ENCODE measurements at regions not wholly inside any gene's neighbourhood (a gene's known extent, or its start where the extent isn't known, plus 50 kb on each side); places are given as distances from the start of the nearest gene placed in this dataset.

GRCh38 chr4:116055857-116056827, 942.7 kb upstream of the NDST4 start:
- Mint-ChIP-seq H3K4me1 (no peaks in the 10 kb centered on the region), H3K4me3 (no peak overlapping the region), H3K27ac (ENCODE audit: low read depth) (no peak overlapping the region), H3K9me3 (peaks cover 22% of the 10 kb centered on the region), H3K36me3 (ENCODE audit: insufficient read depth) (no peaks in the 10 kb centered on the region), H3K27me3 (no peaks in the 10 kb centered on the region)
- ATAC-seq (replicated peaks; ENCODE audit: extremely low read depth, poor library complexity, severe bottlenecking): no peak
- no peak for DNase-seq (ENCODE audit: low spot score in 2 of 2)

- ATAC-seq (replicated peaks; ENCODE audit: extremely low read depth, poor library complexity, severe bottlenecking) (no peak), DNase-seq (ENCODE audit: low spot score in 2 of 2) (no peak)
- Mint-ChIP-seq H3K4me1 (no peaks in the 10 kb centered on the region), H3K4me3 (no peak overlapping the region), H3K27ac (ENCODE audit: low read depth) (no peak overlapping the region), H3K36me3 (ENCODE audit: insufficient read depth) (no peaks in the 10 kb centered on the region), H3K9me3 (no peaks in the 10 kb centered on the region), H3K27me3 (no peaks in the 10 kb centered on the region)
Observed at GRCh38 chr4:116027311-116027710, 913.9 kb upstream of the NDST4 start.

DNA sequence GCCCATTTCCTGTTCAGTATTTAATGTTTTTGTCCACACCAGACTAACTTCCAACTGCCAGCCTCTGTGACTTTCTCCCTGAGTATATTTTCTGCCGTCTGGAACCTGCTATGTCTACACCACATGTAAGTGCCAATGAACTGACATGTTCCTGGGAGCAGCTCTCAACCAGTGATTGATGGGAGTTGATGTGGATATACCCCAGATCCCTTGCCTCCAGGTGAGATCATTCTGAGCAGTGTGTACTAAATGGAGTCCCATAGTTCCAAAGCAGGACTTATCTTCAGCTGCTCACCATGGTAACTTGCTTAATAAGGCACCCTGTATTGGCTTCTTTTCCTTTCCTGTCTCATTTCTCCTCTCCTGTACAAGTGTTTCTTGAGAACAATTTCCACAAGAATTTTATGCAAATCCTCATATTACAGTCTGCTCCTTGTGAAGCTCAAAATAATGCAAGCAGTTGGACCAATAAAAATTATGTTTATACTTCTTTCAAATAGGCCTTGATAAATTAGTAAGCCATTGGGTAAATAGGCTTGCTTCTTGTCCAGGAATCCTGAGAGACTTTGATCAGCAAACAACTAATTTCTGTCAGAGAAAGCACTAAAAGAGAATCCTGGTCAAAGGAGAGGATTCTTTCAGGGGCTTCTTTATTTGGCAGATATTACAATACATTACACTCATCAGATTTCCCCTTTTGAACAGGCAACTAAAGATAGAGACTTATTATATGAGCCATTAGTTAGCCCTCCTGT, 911.7 kb upstream of the NDST4 start:
- H3K9me3 Mint-ChIP-seq: peaks cover 9% of the 10 kb centered on the region
- H3K27me3 Mint-ChIP-seq: no peaks in the 10 kb centered on the region
- DNase-seq (ENCODE audit: low spot score in 2 of 2) (no peak), ATAC-seq (replicated peaks; ENCODE audit: extremely low read depth, poor library complexity, severe bottlenecking) (no peak)
- no peaks in the 10 kb centered on the region for H3K36me3 Mint-ChIP-seq (ENCODE audit: insufficient read depth)
- H3K27ac Mint-ChIP-seq (ENCODE audit: low read depth): no peak overlapping the region
- H3K4me3 Mint-ChIP-seq: no peak overlapping the region
- H3K4me1 Mint-ChIP-seq: no peaks in the 10 kb centered on the region

DNA sequence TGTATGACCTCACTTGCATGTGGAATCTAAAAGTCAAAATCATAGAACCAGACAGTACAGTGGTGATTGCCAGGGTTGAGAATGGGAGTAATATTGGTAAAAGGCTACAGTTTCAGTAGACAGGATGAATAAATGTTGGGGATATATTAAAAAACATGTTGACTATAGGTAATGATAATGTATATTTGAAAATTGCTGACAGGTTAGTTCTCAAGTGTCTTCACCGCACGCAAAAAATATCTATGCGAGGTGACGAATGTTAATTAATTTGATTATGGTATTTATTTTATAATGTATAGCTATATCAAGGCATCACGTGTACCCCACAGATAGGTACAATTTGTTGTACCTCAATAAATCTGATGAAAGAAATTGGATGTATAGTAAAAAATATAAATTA, 909.6 kb upstream of the NDST4 start:
- H3K9me3 Mint-ChIP-seq: peaks cover 22% of the 10 kb centered on the region
- H3K27ac Mint-ChIP-seq (ENCODE audit: low read depth): no peak overlapping the region
- ATAC-seq (replicated peaks; ENCODE audit: extremely low read depth, poor library complexity, severe bottlenecking): no peak
- no peaks in the 10 kb centered on the region for H3K36me3 Mint-ChIP-seq (ENCODE audit: insufficient read depth)
- H3K27me3 Mint-ChIP-seq: no peaks in the 10 kb centered on the region
- H3K4me3 Mint-ChIP-seq: no peak overlapping the region
- no peak for DNase-seq (ENCODE audit: low spot score in 2 of 2)
- H3K4me1 Mint-ChIP-seq: no peaks in the 10 kb centered on the region

GRCh38 chr4:116020141-116020722, 906.8 kb upstream of the NDST4 start:
- no peak overlapping the region for H3K4me3 Mint-ChIP-seq
- no peaks in the 10 kb centered on the region for H3K36me3 Mint-ChIP-seq (ENCODE audit: insufficient read depth)
- ATAC-seq (replicated peaks; ENCODE audit: extremely low read depth, poor library complexity, severe bottlenecking) (no peak), DNase-seq (ENCODE audit: low spot score in 2 of 2) (no peak)
- H3K9me3 Mint-ChIP-seq: peaks cover 31% of the 10 kb centered on the region
- no peaks in the 10 kb centered on the region for H3K4me1 Mint-ChIP-seq
- H3K27me3 Mint-ChIP-seq: no peaks in the 10 kb centered on the region
- H3K27ac Mint-ChIP-seq (ENCODE audit: low read depth): no peak overlapping the region

GRCh38 chr4:116018831-116019230, 905.4 kb upstream of the NDST4 start:
- Mint-ChIP-seq H3K36me3 (ENCODE audit: insufficient read depth) (no peaks in the 10 kb centered on the region), H3K9me3 (peaks cover 39% of the 10 kb centered on the region), H3K27ac (ENCODE audit: low read depth) (no peak overlapping the region), H3K4me1 (no peaks in the 10 kb centered on the region), H3K4me3 (no peak overlapping the region), H3K27me3 (no peaks in the 10 kb centered on the region)
- no peak for ATAC-seq (replicated peaks; ENCODE audit: extremely low read depth, poor library complexity, severe bottlenecking)
- DNase-seq (ENCODE audit: low spot score in 2 of 2): no peak

GRCh38 chr4:116016201-116016600, 902.8 kb upstream of the NDST4 start:
- H3K4me1 Mint-ChIP-seq: no peaks in the 10 kb centered on the region
- no peaks in the 10 kb centered on the region for H3K27me3 Mint-ChIP-seq
- no peak for ATAC-seq (replicated peaks; ENCODE audit: extremely low read depth, poor library complexity, severe bottlenecking)
- H3K27ac Mint-ChIP-seq (ENCODE audit: low read depth): no peak overlapping the region
- H3K9me3 Mint-ChIP-seq: peaks cover 44% of the 10 kb centered on the region
- no peak overlapping the region for H3K4me3 Mint-ChIP-seq
- no peaks in the 10 kb centered on the region for H3K36me3 Mint-ChIP-seq (ENCODE audit: insufficient read depth)
- DNase-seq (ENCODE audit: low spot score in 2 of 2): no peak

- Mint-ChIP-seq H3K27ac (ENCODE audit: low read depth) (no peak overlapping the region), H3K27me3 (no peaks in the 10 kb centered on the region), H3K4me1 (no peaks in the 10 kb centered on the region), H3K9me3 (peaks cover 45% of the 10 kb centered on the region), H3K36me3 (ENCODE audit: insufficient read depth) (no peaks in the 10 kb centered on the region), H3K4me3 (no peak overlapping the region)
- ATAC-seq (replicated peaks; ENCODE audit: extremely low read depth, poor library complexity, severe bottlenecking): no peak
- no peak for DNase-seq (ENCODE audit: low spot score in 2 of 2)
Observed at GRCh38 chr4:116015549-116015948, 902.1 kb upstream of the NDST4 start.

GRCh38 chr4:116015062-116015461, 901.6 kb upstream of the NDST4 start:
- Mint-ChIP-seq H3K27me3 (no peaks in the 10 kb centered on the region), H3K4me3 (no peak overlapping the region), H3K4me1 (no peaks in the 10 kb centered on the region), H3K27ac (ENCODE audit: low read depth) (no peak overlapping the region), H3K36me3 (ENCODE audit: insufficient read depth) (no peaks in the 10 kb centered on the region), H3K9me3 (peaks cover 47% of the 10 kb centered on the region)
- ATAC-seq (replicated peaks; ENCODE audit: extremely low read depth, poor library complexity, severe bottlenecking): no peak
- DNase-seq (ENCODE audit: low spot score in 2 of 2): no peak

DNA sequence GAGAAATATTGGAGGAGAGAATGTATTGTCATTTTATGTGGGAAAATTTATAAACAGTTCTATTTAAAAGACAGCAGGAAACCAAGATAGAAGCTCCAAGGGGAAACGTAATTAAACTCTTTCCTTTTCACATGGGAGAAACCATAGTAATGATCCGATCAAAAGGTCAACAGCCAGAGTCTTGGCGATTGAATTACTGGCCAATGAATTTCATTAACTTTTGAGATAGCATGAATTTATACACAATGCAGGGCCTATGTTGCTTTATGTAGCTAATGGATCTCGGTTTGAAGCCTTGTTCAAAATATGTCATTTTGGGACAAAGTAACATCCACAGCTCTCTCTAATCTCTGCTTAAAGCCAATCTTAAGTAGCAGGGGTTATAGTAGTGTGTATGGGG, 897.5 kb upstream of the NDST4 start:
- Mint-ChIP-seq H3K4me3 (no peak overlapping the region), H3K4me1 (no peaks in the 10 kb centered on the region), H3K27me3 (no peaks in the 10 kb centered on the region), H3K36me3 (ENCODE audit: insufficient read depth) (no peaks in the 10 kb centered on the region), H3K9me3 (peaks cover 37% of the 10 kb centered on the region), H3K27ac (ENCODE audit: low read depth) (no peak overlapping the region)
- no peak for ATAC-seq (replicated peaks; ENCODE audit: extremely low read depth, poor library complexity, severe bottlenecking)
- no peak for DNase-seq (ENCODE audit: low spot score in 2 of 2)

GRCh38 chr4:116005806-116006088, 892.3 kb upstream of the NDST4 start:
- Mint-ChIP-seq H3K36me3 (ENCODE audit: insufficient read depth) (no peaks in the 10 kb centered on the region), H3K27ac (ENCODE audit: low read depth) (no peak overlapping the region), H3K9me3 (peaks cover 13% of the 10 kb centered on the region), H3K4me3 (no peak overlapping the region), H3K27me3 (no peaks in the 10 kb centered on the region), H3K4me1 (no peaks in the 10 kb centered on the region)
- no peak for DNase-seq (ENCODE audit: low spot score in 2 of 2)
- ATAC-seq (replicated peaks; ENCODE audit: extremely low read depth, poor library complexity, severe bottlenecking): no peak

- H3K9me3 Mint-ChIP-seq: peaks cover 11% of the 10 kb centered on the region
- H3K4me3 Mint-ChIP-seq: no peak overlapping the region
- no peaks in the 10 kb centered on the region for H3K36me3 Mint-ChIP-seq (ENCODE audit: insufficient read depth)
- ATAC-seq (replicated peaks; ENCODE audit: extremely low read depth, poor library complexity, severe bottlenecking) (no peak), DNase-seq (ENCODE audit: low spot score in 2 of 2) (no peak)
- no peaks in the 10 kb centered on the region for H3K27me3 Mint-ChIP-seq
- H3K4me1 Mint-ChIP-seq: no peaks in the 10 kb centered on the region
- H3K27ac Mint-ChIP-seq (ENCODE audit: low read depth): no peak overlapping the region
Observed at GRCh38 chr4:116005037-116005805, 891.8 kb upstream of the NDST4 start.
